ES-I3 (cell line): ENCODE measurements at regions not wholly inside any gene's neighbourhood (a gene's known extent, or its start where the extent isn't known, plus 50 kb on each side); places are given as distances from the start of the nearest gene placed in this dataset.

Experiments used
- H3K36me3 ChIP-seq: 2 replicates; pipeline ENCODE4 v1.6.1; 2013; ENCODE audit warnings: mild to moderate bottlenecking, low read length, control low read depth, moderate library complexity; ENCODE audit not compliant: insufficient read depth
- H3K4me1 ChIP-seq: 2 replicates; pipeline ENCODE4 v1.6.1; 2013; ENCODE audit warnings: mild to moderate bottlenecking, control low read depth, low read length; ENCODE audit not compliant: insufficient read depth
- H3K9ac ChIP-seq: 2 replicates; pipeline ENCODE4 v1.6.1; 2013; ENCODE audit warnings: low read depth, mild to moderate bottlenecking, low read length, moderate library complexity
- H3K9me3 ChIP-seq: 2 replicates; pipeline ENCODE4 v1.6.1; 2013; ENCODE audit warnings: mild to moderate bottlenecking, low read length, moderate library complexity; ENCODE audit not compliant: control insufficient read depth, insufficient read depth

- H3K9ac ChIP-seq = no peak overlapping the region
- no peaks in the 10 kb centered on the region for H3K9me3 ChIP-seq
- H3K36me3 ChIP-seq = no peaks in the 10 kb centered on the region
- H3K4me1 ChIP-seq = no peaks in the 10 kb centered on the region
These were observed 575.4 kb upstream of the ALCAM start for GRCh38 chr3:104791331-104791730.

GRCh38 chr3:104796556-104796955 is 570.2 kb upstream of the ALCAM start:
- H3K4me1 ChIP-seq = no peaks in the 10 kb centered on the region
- no peaks in the 10 kb centered on the region for H3K36me3 ChIP-seq
- no peak overlapping the region for H3K9ac ChIP-seq
- H3K9me3 ChIP-seq = no peaks in the 10 kb centered on the region

DNA sequence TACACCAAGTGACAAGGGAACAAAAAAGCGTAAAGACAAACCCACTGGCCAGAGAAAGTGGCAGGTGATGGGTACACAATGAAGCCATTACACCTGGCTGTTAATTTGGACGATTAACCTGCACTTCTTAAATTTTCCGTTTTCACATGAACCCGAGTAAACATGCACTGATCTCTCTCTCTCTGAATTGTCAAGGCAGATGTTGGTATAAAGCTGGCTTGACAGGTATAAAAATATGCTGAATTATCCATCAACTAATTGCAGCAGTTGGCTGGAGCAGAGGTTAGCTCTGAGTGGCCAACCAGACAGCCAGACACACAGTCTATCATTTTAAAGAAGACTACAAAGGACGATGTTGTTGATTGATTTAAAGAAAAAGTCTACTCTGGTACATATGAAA is 561.7 kb upstream of the ALCAM start:
- H3K4me1 ChIP-seq = no peaks in the 10 kb centered on the region
- H3K9ac ChIP-seq = no peak overlapping the region
- no peaks in the 10 kb centered on the region for H3K36me3 ChIP-seq
- no peaks in the 10 kb centered on the region for H3K9me3 ChIP-seq

DNA sequence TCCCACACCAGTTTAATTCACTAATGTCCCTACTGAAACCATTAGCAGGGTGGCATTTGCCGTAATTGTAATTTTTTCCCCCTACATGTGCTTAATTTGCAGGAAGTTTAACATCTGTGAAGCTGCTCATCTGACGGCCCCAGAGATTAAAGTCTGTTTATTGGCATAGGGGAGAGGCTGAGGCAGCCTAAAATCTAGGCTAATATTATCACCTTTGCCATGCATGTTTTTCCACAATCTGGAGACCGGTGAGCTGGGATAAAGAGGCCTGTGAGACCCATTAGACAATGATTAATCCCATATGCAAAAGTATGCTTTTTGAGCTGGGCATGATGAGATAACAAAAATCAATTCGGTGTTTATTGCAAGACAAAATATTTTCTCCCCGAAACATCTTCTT is 561.2 kb upstream of the ALCAM start:
- no peaks in the 10 kb centered on the region for H3K36me3 ChIP-seq

DNA sequence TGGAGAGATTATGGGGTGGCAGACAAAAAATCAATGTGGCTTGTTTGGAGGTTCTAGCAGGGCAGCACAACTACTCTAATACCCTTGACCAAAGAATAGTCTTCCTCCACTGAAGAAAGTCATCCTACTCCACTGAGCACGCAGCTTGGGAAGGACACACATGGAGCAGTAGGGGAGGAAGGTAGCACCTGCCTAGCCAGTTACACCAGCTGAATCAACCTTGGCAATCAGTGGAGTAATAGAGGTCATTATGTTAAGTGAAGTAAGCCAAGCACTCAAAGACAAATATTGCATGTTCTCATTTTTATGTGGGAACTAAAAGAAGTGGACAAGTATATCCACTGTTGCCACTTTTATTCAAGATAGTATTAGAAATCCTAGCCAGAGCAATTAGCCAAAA is 555.8 kb upstream of the ALCAM start:
- Histone ChIP-seq H3K9ac (no peak overlapping the region), H3K36me3 (no peaks in the 10 kb centered on the region), H3K4me1 (peaks cover 4% of the 10 kb centered on the region; the same call in 1 of the 2 replicates), H3K9me3 (no peaks in the 10 kb centered on the region)

More for the DNA sequence above, 561.2 kb upstream of the ALCAM start:
- Histone ChIP-seq H3K9ac (no peak overlapping the region), H3K9me3 (no peaks in the 10 kb centered on the region), H3K4me1 (no peaks in the 10 kb centered on the region)

DNA sequence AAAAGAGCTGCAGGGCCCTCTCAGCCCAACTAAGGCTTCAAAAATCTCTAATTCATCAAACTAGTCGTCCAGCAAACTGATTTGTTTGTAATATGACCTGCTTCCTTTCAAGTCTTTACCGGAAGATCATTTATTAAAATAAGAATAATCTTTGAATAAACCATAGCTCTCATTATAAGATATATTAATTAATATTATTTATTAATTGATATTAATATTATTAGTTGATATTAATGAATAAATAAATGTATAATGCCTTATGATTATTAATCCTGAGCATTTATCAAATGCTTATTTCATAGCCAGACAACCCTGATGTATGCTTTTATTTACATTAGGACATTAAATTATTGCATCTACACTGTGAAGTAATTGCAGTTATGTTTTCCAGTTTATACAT is 550.7 kb upstream of the ALCAM start:
- Histone ChIP-seq H3K9me3 (peaks cover 8% of the 10 kb centered on the region), H3K36me3 (no peaks in the 10 kb centered on the region), H3K4me1 (peaks cover 4% of the 10 kb centered on the region; the same call in 1 of the 2 replicates), H3K9ac (no peak overlapping the region)

GRCh38 chr3:104816716-104817115 is 550.0 kb upstream of the ALCAM start:
- peaks cover 15% of the 10 kb centered on the region for H3K9me3 ChIP-seq
- no peak overlapping the region for H3K9ac ChIP-seq
- H3K4me1 ChIP-seq = peaks cover 4% of the 10 kb centered on the region; the same call in 1 of the 2 replicates
- no peaks in the 10 kb centered on the region for H3K36me3 ChIP-seq

DNA sequence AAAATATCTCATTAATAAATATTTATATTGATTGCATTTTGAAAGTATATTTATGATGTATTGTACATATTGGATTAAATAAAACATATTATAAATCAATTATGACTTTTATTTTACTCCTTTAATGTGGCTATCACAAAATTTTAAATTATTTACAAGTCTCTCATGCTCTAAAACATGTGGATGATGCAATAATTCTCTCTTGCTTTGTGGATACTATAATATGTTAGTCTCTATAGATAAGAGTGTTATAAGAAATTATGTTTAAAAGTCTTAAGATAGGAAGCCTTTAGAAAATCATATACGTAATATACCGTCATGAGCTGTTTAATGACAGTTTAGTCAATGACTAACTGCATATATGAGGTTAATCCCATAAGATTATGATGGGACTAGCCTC is 547.4 kb upstream of the ALCAM start:
- Histone ChIP-seq H3K9me3 (peaks cover 21% of the 10 kb centered on the region), H3K4me1 (peaks cover 4% of the 10 kb centered on the region; the same call in 1 of the 2 replicates), H3K36me3 (no peaks in the 10 kb centered on the region), H3K9ac (no peak overlapping the region)

- Histone ChIP-seq H3K9ac (no peak overlapping the region), H3K4me1 (peaks cover 8% of the 10 kb centered on the region; the same call in 1 of the 2 replicates), H3K9me3 (peaks cover 21% of the 10 kb centered on the region), H3K36me3 (no peaks in the 10 kb centered on the region)
These were observed 545.8 kb upstream of the ALCAM start for GRCh38 chr3:104820959-104821358.

- H3K36me3 ChIP-seq = no peaks in the 10 kb centered on the region
- no peak overlapping the region for H3K9ac ChIP-seq
- H3K9me3 ChIP-seq = peaks cover 20% of the 10 kb centered on the region
- peaks cover 8% of the 10 kb centered on the region; the same call in 1 of the 2 replicates for H3K4me1 ChIP-seq
These were observed 541.6 kb upstream of the ALCAM start for GRCh38 chr3:104825116-104825515.

DNA sequence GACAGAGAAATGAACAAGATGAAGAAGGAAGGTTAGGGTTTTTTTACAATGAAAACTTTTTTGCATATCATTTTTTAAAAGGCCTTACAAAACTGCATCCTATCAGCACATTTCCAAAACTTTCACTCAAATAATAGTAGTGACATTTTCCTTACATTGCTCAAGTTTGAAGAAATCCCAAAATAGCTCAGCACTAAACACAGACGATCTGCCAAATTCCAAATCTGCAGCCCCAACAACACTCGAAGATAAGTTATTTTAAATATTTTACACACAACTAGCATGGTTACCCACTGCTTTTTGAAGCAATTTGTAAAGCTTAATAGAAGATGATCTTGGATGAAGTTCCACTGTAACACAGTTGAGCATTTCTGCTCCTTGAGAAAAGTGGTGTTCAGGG is 535.6 kb upstream of the ALCAM start:
- no peak overlapping the region for H3K9ac ChIP-seq
- no peaks in the 10 kb centered on the region for H3K36me3 ChIP-seq
- H3K9me3 ChIP-seq = no peaks in the 10 kb centered on the region
- peaks cover 4% of the 10 kb centered on the region; the same call in 1 of the 2 replicates for H3K4me1 ChIP-seq

GRCh38 chr3:104832530-104832929 is 534.2 kb upstream of the ALCAM start:
- H3K36me3 ChIP-seq = no peaks in the 10 kb centered on the region
- no peaks in the 10 kb centered on the region for H3K9me3 ChIP-seq
- no peak overlapping the region for H3K9ac ChIP-seq
- H3K4me1 ChIP-seq = peaks cover 4% of the 10 kb centered on the region; the same call in 1 of the 2 replicates

- Histone ChIP-seq H3K9me3 (no peaks in the 10 kb centered on the region), H3K4me1 (peaks cover 4% of the 10 kb centered on the region; the same call in 1 of the 2 replicates), H3K36me3 (no peaks in the 10 kb centered on the region), H3K9ac (no peak overlapping the region)
These were observed 531.3 kb upstream of the ALCAM start for GRCh38 chr3:104835376-104835775.

DNA sequence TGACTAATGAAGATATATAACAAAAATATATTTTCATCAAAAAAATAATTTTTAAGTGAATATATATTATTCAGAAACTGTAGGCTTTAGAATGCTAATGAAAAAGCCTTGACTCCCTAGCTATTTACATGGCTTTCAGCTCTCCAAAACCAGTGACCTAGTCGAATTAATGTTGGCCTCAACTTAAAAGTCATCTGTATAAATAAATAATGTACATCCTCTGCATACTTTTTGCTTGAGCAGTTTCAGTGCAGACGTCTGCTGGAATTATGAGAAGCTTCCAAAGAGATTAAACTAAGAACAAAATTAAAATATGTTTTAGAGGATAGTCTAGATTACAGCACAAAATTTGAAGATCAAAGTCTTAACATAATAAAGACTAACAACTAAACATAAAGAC is 520.4 kb upstream of the ALCAM start:
- peaks cover 13% of the 10 kb centered on the region for H3K9me3 ChIP-seq

GRCh38 chr3:104849070-104849469 is 517.6 kb upstream of the ALCAM start:
- peaks cover 3% of the 10 kb centered on the region; the same call in 1 of the 2 replicates for H3K36me3 ChIP-seq
- H3K9ac ChIP-seq = no peak overlapping the region
- peaks cover 13% of the 10 kb centered on the region for H3K9me3 ChIP-seq
- peaks cover 9% of the 10 kb centered on the region for H3K4me1 ChIP-seq

More for the DNA sequence above, 520.4 kb upstream of the ALCAM start:
- H3K36me3 ChIP-seq = peaks cover 3% of the 10 kb centered on the region; the same call in 1 of the 2 replicates
- H3K9ac ChIP-seq = no peak overlapping the region
- H3K4me1 ChIP-seq = peaks cover 8% of the 10 kb centered on the region

DNA sequence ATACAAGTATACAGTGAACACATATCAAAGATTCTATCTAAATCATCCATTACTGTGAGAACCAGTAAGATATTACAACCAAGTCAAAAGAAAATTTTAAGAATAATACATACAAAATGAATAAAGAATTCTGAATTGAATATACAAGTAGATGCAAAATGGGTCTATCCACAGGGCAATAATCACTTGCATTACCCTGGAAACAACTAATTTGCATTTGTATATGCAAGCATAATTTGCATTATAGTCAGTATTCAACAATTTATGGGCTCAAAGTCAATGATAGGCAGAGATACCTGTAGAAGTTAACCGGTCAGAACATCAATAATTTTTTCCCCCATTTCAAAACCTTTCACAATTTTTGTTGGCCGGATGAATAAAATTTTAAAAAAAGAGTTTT is 512.2 kb upstream of the ALCAM start:
- no peaks in the 10 kb centered on the region for H3K9me3 ChIP-seq
- peaks cover 23% of the 10 kb centered on the region; the same call in 1 of the 2 replicates for H3K4me1 ChIP-seq
- H3K9ac ChIP-seq = no peak overlapping the region
- H3K36me3 ChIP-seq = no peaks in the 10 kb centered on the region
